ENCODE measurements at regions not wholly inside any gene's neighbourhood (a gene's known extent, or its start where the extent isn't known, plus 50 kb on each side); places are given as distances from the start of the nearest gene placed in this dataset.

DNA sequence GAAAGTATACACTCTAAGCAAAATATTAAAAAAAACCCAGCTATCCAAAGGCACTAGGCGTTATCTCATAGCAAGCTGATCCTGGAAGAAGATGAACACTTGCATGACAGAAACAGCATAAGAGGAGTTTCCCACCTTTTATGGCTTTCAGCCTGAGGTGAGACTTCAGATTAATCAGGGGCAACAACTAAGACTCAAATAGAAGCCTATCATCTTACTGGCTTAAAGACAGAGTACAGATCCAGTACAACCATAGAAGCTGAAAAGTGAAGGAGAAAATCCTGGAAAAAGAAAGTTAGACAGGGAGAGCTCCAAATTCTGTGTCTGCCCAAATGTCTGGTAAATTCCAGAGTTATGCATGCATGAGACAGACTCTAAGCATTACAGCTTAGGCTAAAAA, 360.8 kb upstream of the KCNN2 start:
- Mint-ChIP-seq H3K9me3 (ENCODE audit: low read depth) (peaks cover 2% of the 10 kb centered on the region), H3K36me3 (no peaks in the 10 kb centered on the region), H3K27me3 (no peaks in the 10 kb centered on the region), H3K4me3 (no peak overlapping the region), H3K4me1 (no peaks in the 10 kb centered on the region), H3K27ac (no peak overlapping the region)
- no peak for ATAC-seq
- CTCF ChIA-PET: no interaction called here
- DNase-seq: no peak

DNA sequence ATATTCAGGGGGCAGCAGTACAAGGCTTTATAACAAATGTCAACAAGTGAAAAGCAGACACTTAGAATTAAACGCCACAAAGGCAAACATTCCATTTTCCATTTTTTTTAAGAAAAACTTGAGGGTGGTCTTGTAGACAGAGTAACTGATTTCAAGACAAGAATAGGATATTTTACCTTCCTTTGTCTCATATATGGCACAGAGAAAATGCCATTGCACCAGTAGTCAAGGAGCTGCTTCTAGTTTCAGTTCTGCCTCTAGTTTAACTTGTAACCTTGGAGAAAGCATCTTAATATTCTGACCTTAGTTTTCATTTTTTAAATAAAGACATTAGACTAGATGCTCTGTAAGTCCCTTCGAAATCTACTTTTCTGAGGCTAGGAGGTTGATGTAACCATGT, 355.3 kb upstream of the KCNN2 start:
- Mint-ChIP-seq H3K4me1 (no peaks in the 10 kb centered on the region), H3K9me3 (ENCODE audit: low read depth) (no peaks in the 10 kb centered on the region), H3K4me3 (no peak overlapping the region), H3K27me3 (no peaks in the 10 kb centered on the region), H3K36me3 (no peaks in the 10 kb centered on the region), H3K27ac (no peak overlapping the region)
- DNase-seq: no peak
- CTCF ChIA-PET: no interaction called here
- no peak for ATAC-seq

- Mint-ChIP-seq H3K27ac (no peak overlapping the region), H3K9me3 (ENCODE audit: low read depth) (no peaks in the 10 kb centered on the region), H3K36me3 (no peaks in the 10 kb centered on the region), H3K27me3 (no peaks in the 10 kb centered on the region), H3K4me1 (no peaks in the 10 kb centered on the region), H3K4me3 (no peak overlapping the region)
- CTCF ChIA-PET: no interaction called here
- DNase-seq (no peak), ATAC-seq (no peak)
These were observed 354.2 kb upstream of the KCNN2 start for GRCh38 chr5:114007678-114008077.

DNA sequence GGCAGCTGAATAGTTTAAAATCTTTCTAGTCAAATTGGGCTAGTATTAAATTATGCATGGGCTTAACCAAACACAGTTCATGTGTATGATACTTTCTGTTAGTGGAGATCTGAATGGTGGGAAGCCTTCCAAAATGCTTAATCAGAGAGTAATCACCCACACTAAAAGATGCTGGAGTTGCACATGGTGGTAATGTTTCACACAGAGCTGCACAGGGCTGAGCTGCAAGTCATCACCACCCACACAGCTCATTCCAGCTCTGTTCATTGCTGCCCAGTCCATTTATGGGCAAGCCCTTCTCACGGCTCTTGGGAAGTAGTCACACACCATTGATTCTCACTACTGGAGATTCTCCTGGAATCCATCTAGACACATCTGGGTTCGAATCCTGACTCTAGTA, 351.5 kb upstream of the KCNN2 start:
- Mint-ChIP-seq H3K36me3 (no peaks in the 10 kb centered on the region), H3K27ac (no peak overlapping the region), H3K9me3 (ENCODE audit: low read depth) (no peaks in the 10 kb centered on the region), H3K4me3 (no peak overlapping the region), H3K4me1 (no peaks in the 10 kb centered on the region), H3K27me3 (no peaks in the 10 kb centered on the region)
- ATAC-seq: no peak
- CTCF ChIA-PET: no interaction called here
- DNase-seq: no peak

- no peak overlapping the region for H3K4me3 Mint-ChIP-seq
- DNase-seq (no peak), ATAC-seq (no peak)
- H3K36me3 Mint-ChIP-seq: no peaks in the 10 kb centered on the region
- no peaks in the 10 kb centered on the region for H3K27me3 Mint-ChIP-seq
- CTCF ChIA-PET: no interaction called here
- no peaks in the 10 kb centered on the region for H3K4me1 Mint-ChIP-seq
- no peak overlapping the region for H3K27ac Mint-ChIP-seq
- H3K9me3 Mint-ChIP-seq (ENCODE audit: low read depth): no peaks in the 10 kb centered on the region
These were observed 343.7 kb upstream of the KCNN2 start for GRCh38 chr5:114018186-114018585.

DNA sequence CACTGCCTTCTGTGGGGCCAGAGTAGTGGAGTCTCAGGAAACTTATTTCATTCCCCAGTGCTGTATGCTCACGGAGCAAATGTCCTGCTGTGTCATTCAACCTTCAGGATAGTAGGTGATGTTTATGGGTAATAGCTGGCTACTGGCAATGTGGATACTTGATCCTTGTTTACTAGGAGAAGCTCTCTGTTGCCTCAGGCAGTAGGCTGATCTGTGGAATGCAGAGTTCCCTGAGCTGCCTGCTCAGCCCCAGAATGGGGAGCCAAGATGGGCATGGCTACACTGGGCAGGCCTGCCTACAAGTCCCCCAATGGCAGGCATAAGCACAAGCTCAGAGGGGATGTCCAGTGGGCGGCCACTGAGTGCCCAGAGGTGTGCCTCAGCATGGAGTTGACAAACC, 323.1 kb upstream of the KCNN2 start:
- Mint-ChIP-seq H3K27me3 (no peaks in the 10 kb centered on the region), H3K27ac (no peak overlapping the region), H3K36me3 (no peaks in the 10 kb centered on the region), H3K4me3 (no peak overlapping the region), H3K4me1 (no peaks in the 10 kb centered on the region), H3K9me3 (ENCODE audit: low read depth) (peaks cover 7% of the 10 kb centered on the region)
- DNase-seq: no peak
- ATAC-seq: no peak
- CTCF ChIA-PET: no interaction called here

- no peak overlapping the region for H3K27ac Mint-ChIP-seq
- CTCF ChIA-PET: no interaction called here
- ATAC-seq: no peak
These were observed 311.8 kb upstream of the KCNN2 start for GRCh38 chr5:114050087-114050486.

DNA sequence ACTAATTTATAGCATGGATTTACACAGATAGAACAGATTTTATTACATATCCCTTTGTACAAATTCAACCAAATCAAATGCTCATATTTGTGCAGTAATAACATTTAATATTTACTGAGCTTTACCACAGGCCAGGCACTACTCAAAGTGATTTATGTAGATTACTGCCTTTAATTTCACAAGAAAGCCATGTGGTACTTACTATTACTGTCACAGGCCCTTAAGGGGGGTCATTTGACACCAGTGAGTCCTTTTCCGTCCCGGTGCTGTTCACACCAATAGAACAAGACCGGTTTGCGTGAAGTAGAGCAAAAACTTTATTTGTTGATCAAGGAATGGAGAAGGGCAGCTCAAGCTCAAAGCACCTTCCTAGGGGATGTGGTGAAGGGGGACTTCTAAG, 308.5 kb upstream of the KCNN2 start:
- no peaks in the 10 kb centered on the region for H3K36me3 Mint-ChIP-seq
- ATAC-seq (no peak), DNase-seq (no peak)
- CTCF ChIA-PET: no interaction called here
- H3K27ac Mint-ChIP-seq: no peak overlapping the region
- H3K9me3 Mint-ChIP-seq (ENCODE audit: low read depth): no peaks in the 10 kb centered on the region
- no peak overlapping the region for H3K4me3 Mint-ChIP-seq
- H3K27me3 Mint-ChIP-seq: peaks cover 40% of the 10 kb centered on the region
- no peaks in the 10 kb centered on the region for H3K4me1 Mint-ChIP-seq

More at GRCh38 chr5:114050087-114050486, 311.8 kb upstream of the KCNN2 start:
- H3K27me3 Mint-ChIP-seq: peaks cover 18% of the 10 kb centered on the region
- H3K4me3 Mint-ChIP-seq: no peak overlapping the region
- no peaks in the 10 kb centered on the region for H3K9me3 Mint-ChIP-seq (ENCODE audit: low read depth)
- no peak for DNase-seq
- no peaks in the 10 kb centered on the region for H3K36me3 Mint-ChIP-seq
- H3K4me1 Mint-ChIP-seq: no peaks in the 10 kb centered on the region

GRCh38 chr5:114054594-114054993, 307.3 kb upstream of the KCNN2 start:
- Mint-ChIP-seq H3K27ac (no peak overlapping the region), H3K36me3 (no peaks in the 10 kb centered on the region), H3K27me3 (peaks cover 40% of the 10 kb centered on the region), H3K4me1 (no peaks in the 10 kb centered on the region), H3K9me3 (ENCODE audit: low read depth) (no peaks in the 10 kb centered on the region), H3K4me3 (no peak overlapping the region)
- CTCF ChIA-PET: no interaction called here
- no peak for ATAC-seq
- DNase-seq: no peak

GRCh38 chr5:114055318-114056184, 306.3 kb upstream of the KCNN2 start:
- Mint-ChIP-seq H3K4me1 (no peaks in the 10 kb centered on the region), H3K36me3 (no peaks in the 10 kb centered on the region), H3K4me3 (no peak overlapping the region), H3K9me3 (ENCODE audit: low read depth) (no peaks in the 10 kb centered on the region), H3K27ac (no peak overlapping the region), H3K27me3 (peaks cover 40% of the 10 kb centered on the region)
- CTCF ChIA-PET: no interaction called here
- DNase-seq: no peak
- ATAC-seq: no peak

DNA sequence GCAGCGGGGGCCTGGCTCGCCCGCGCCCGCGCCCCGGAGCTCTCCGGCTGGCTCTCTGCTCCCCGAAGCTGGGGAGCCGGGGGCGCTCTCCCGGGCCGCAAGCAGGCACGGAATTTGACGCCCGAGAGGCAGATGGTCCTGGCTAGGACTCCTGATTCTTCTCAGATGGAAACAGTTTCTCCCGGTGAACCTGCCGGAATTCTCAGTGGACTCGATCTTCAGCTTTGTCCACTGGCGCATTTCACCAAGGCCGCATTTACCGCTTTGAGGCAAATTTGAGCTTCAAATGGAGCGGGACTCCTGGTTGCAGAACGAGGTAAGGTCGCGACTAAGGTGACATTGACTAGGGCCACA, 305.7 kb upstream of the KCNN2 start:
- H3K27ac Mint-ChIP-seq: no peak overlapping the region
- peaks cover 40% of the 10 kb centered on the region for H3K27me3 Mint-ChIP-seq
- no peaks in the 10 kb centered on the region for H3K4me1 Mint-ChIP-seq

DNA sequence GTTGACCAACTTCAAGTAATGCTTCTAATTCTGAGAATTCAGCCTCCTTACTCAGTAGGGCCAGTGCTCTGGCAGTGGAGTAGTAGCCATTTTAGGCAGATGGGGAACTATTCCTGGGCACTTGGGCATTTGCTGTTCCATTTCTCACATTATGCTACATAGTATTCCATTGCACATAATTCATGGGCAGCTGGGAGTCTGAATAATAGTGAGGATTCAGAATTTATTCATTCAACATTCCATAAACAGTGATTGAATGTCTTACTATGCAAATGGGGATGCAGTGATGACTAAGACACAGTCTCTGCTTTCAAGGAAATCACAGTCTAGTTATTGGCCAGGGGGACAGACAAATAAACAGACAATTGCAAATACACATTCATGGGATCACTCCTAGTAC, 301.0 kb upstream of the KCNN2 start:
- no peaks in the 10 kb centered on the region for H3K9me3 Mint-ChIP-seq (ENCODE audit: low read depth)
- CTCF ChIA-PET: no interaction called here
- H3K27ac Mint-ChIP-seq: no peak overlapping the region
- no peaks in the 10 kb centered on the region for H3K4me1 Mint-ChIP-seq
- no peaks in the 10 kb centered on the region for H3K36me3 Mint-ChIP-seq
- peaks cover 16% of the 10 kb centered on the region for H3K27me3 Mint-ChIP-seq
- DNase-seq: no peak
- no peak overlapping the region for H3K4me3 Mint-ChIP-seq
- ATAC-seq: no peak

More for the DNA sequence above, 305.7 kb upstream of the KCNN2 start:
- ATAC-seq (no peak), DNase-seq (no peak)
- H3K4me3 Mint-ChIP-seq: no peak overlapping the region
- no peaks in the 10 kb centered on the region for H3K9me3 Mint-ChIP-seq (ENCODE audit: low read depth)
- no peaks in the 10 kb centered on the region for H3K36me3 Mint-ChIP-seq
- CTCF ChIA-PET: no interaction called here

- ATAC-seq (no peak), DNase-seq (no peak)
- Mint-ChIP-seq H3K4me3 (no peak overlapping the region), H3K27me3 (no peaks in the 10 kb centered on the region), H3K4me1 (no peaks in the 10 kb centered on the region), H3K27ac (no peak overlapping the region), H3K36me3 (no peaks in the 10 kb centered on the region), H3K9me3 (ENCODE audit: low read depth) (no peaks in the 10 kb centered on the region)
- CTCF ChIA-PET: no interaction called here
These were observed 298.7 kb upstream of the KCNN2 start for GRCh38 chr5:114062932-114063867.

DNA sequence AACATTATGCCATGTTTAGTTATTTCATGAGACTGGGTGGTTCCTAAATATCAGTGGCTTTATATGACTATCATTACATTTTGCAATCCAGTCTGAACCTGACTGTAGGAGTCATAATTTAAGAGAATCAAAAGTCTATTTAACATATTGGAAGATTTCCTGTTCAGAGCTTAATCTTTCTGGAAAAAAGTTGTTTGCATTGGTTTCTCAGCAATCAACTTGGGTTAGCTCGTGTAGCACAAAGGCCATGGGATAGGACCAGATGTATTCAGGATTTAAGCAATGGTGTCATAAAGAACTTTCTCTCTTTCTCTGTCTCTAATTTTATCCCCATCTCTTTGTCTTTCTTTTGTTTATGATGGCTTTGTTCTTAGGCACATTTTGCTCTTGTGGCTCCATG, 296.0 kb upstream of the KCNN2 start:
- H3K9me3 Mint-ChIP-seq (ENCODE audit: low read depth): no peaks in the 10 kb centered on the region
- no peak for DNase-seq
- ATAC-seq: no peak
- H3K4me3 Mint-ChIP-seq: no peak overlapping the region
- no peak overlapping the region for H3K27ac Mint-ChIP-seq
- CTCF ChIA-PET: interaction anchor here (0.6 kb wide), 1 partner anchor 277 kb away, joined by 4 read pairs; no protein-coding TSS in a partner anchor
- no peaks in the 10 kb centered on the region for H3K27me3 Mint-ChIP-seq
- H3K4me1 Mint-ChIP-seq: no peaks in the 10 kb centered on the region
- no peaks in the 10 kb centered on the region for H3K36me3 Mint-ChIP-seq
